Upper lobe of left lung (tissue), 4 donors: ENCODE measurements at regions not wholly inside any gene's neighbourhood (a gene's known extent, or its start where the extent isn't known, plus 50 kb on each side); places are given as distances from the start of the nearest gene placed in this dataset.

Experiments used
- CTCF ChIP-seq, 6 experiments: fragments of 450-650 bp in 4 of 6; fragments of 200-600 bp in 2 of 6; sonication (generic) in 2 of 6; IDR thresholded peaks; one replicate each; pipeline ENCODE4 v1.5.1; 2016 to 2019; ENCODE audit warnings: antibody characterized with exemption in 6 of 6
- EP300 ChIP-seq, 4 donors: sonication (generic); formaldehyde crosslinking; IDR thresholded peaks; one replicate each; pipeline ENCODE4 v1.5.1; 2017; ENCODE audit warnings: antibody characterized with exemption in 4 of 4, control low read depth in 2 of 4
- POLR2A ChIP-seq, 4 donors: fragments of 450-650 bp; IDR thresholded peaks; one replicate each; pipeline ENCODE4 v1.5.1; 2016 to 2017; ENCODE audit warnings: antibody characterized with exemption in 4 of 4, mild to moderate bottlenecking in 2 of 4
- POLR2AphosphoS5 ChIP-seq, 2 donors: sonication (generic); formaldehyde crosslinking; IDR thresholded peaks; one replicate each; pipeline ENCODE4 v1.5.1; 2017; ENCODE audit warnings: antibody characterized with exemption in 2 of 2

- TF ChIP-seq CTCF (IDR thresholded peaks at IDR 0.05) (no peak), POLR2AphosphoS5 (IDR thresholded peaks at IDR 0.05) (no peak), POLR2A (IDR thresholded peaks at IDR 0.05) (no peak), EP300 (IDR thresholded peaks at IDR 0.05) (no peak)
Measured at GRCh38 chr6:115131709-115132490, 789.1 kb upstream of the HS3ST5 start.
